Activated CD4-positive, alpha-beta T cell treated with anti-CD3 and anti-CD28 coated beads, Interleukin-2, amount 10 ng/mL, durations not matched to agents 24 days and 14 days (primary cell): ENCODE measurements at regions not wholly inside any gene's neighbourhood (a gene's known extent, or its start where the extent isn't known, plus 50 kb on each side); places are given as distances from the start of the nearest gene placed in this dataset.

Source experiments
- DNase-seq: peaks from one replicate; pipeline ENCODE4 v3.0.0; 2022
- H3K27ac Mint-ChIP-seq: one replicate; pipeline ENCODE4 v1.8.0; 2022; ENCODE audit warnings: mild to moderate bottlenecking, mixed read lengths
- H3K27me3 Mint-ChIP-seq: one replicate; pipeline ENCODE4 v1.8.0; 2022; ENCODE audit warnings: mixed read lengths
- H3K36me3 Mint-ChIP-seq: one replicate; pipeline ENCODE4 v1.8.0; 2022; ENCODE audit warnings: low read depth, mild to moderate bottlenecking, mixed read lengths
- H3K4me1 Mint-ChIP-seq: one replicate; pipeline ENCODE4 v1.8.0; 2021; ENCODE audit warnings: mixed read lengths
- H3K4me3 Mint-ChIP-seq: one replicate; pipeline ENCODE4 v1.8.0; 2022; ENCODE audit warnings: mild to moderate bottlenecking, moderate library complexity, mixed read lengths
- H3K9me3 Mint-ChIP-seq: one replicate; pipeline ENCODE4 v1.8.0; 2021; ENCODE audit warnings: mixed read lengths
- intact Hi-C: fragments of 100-400 bp; cut with micrococcal nuclease; formaldehyde crosslinking; loops from one replicate; pipeline ENCODE4 v1.15.1; 2023

GRCh38 chr4:177103619-177104018, 206.1 kb upstream of the NEIL3 start:
- no peaks in the 10 kb centered on the region for H3K4me1 Mint-ChIP-seq
- intact Hi-C loops: no loop called here
- no peak overlapping the region for H3K27ac Mint-ChIP-seq
- H3K36me3 Mint-ChIP-seq: no peaks in the 10 kb centered on the region
- H3K27me3 Mint-ChIP-seq: no peaks in the 10 kb centered on the region
- H3K4me3 Mint-ChIP-seq: no peak overlapping the region
- H3K9me3 Mint-ChIP-seq: no peaks in the 10 kb centered on the region
- no peak for DNase-seq

GRCh38 chr4:177105536-177105935, 204.1 kb upstream of the NEIL3 start:
- Mint-ChIP-seq H3K4me1 (no peaks in the 10 kb centered on the region), H3K27ac (no peak overlapping the region), H3K36me3 (no peaks in the 10 kb centered on the region), H3K27me3 (no peaks in the 10 kb centered on the region), H3K4me3 (no peak overlapping the region), H3K9me3 (no peaks in the 10 kb centered on the region)
- DNase-seq: no peak
- intact Hi-C loops: no loop called here

GRCh38 chr4:177107288-177107921, 202.3 kb upstream of the NEIL3 start:
- no peaks in the 10 kb centered on the region for H3K27me3 Mint-ChIP-seq
- DNase-seq: no peak
- H3K9me3 Mint-ChIP-seq: no peaks in the 10 kb centered on the region
- no peak overlapping the region for H3K27ac Mint-ChIP-seq
- no peaks in the 10 kb centered on the region for H3K4me1 Mint-ChIP-seq
- intact Hi-C loops: no loop called here
- H3K4me3 Mint-ChIP-seq: no peak overlapping the region
- no peaks in the 10 kb centered on the region for H3K36me3 Mint-ChIP-seq

GRCh38 chr4:177108708-177109107, 201.0 kb upstream of the NEIL3 start:
- intact Hi-C loops: no loop called here
- Mint-ChIP-seq H3K27me3 (no peaks in the 10 kb centered on the region), H3K4me3 (no peak overlapping the region), H3K36me3 (no peaks in the 10 kb centered on the region), H3K9me3 (no peaks in the 10 kb centered on the region), H3K27ac (no peak overlapping the region), H3K4me1 (no peaks in the 10 kb centered on the region)
- no peak for DNase-seq

GRCh38 chr4:177109769-177110168, 199.9 kb upstream of the NEIL3 start:
- DNase-seq: no peak
- Mint-ChIP-seq H3K36me3 (no peaks in the 10 kb centered on the region), H3K27ac (no peak overlapping the region), H3K4me3 (no peak overlapping the region), H3K9me3 (no peaks in the 10 kb centered on the region), H3K27me3 (no peaks in the 10 kb centered on the region), H3K4me1 (no peaks in the 10 kb centered on the region)
- intact Hi-C loops: no loop called here

GRCh38 chr4:177116161-177116560, 193.5 kb upstream of the NEIL3 start:
- no peaks in the 10 kb centered on the region for H3K9me3 Mint-ChIP-seq
- H3K27ac Mint-ChIP-seq: no peak overlapping the region
- no peak for DNase-seq
- intact Hi-C loops: no loop called here
- H3K4me3 Mint-ChIP-seq: no peak overlapping the region
- H3K27me3 Mint-ChIP-seq: no peaks in the 10 kb centered on the region
- no peaks in the 10 kb centered on the region for H3K4me1 Mint-ChIP-seq
- H3K36me3 Mint-ChIP-seq: no peaks in the 10 kb centered on the region

- DNase-seq: no peak
- H3K27ac Mint-ChIP-seq: no peak overlapping the region
- no peaks in the 10 kb centered on the region for H3K36me3 Mint-ChIP-seq
- H3K9me3 Mint-ChIP-seq: no peaks in the 10 kb centered on the region
- H3K4me1 Mint-ChIP-seq: no peaks in the 10 kb centered on the region
- H3K27me3 Mint-ChIP-seq: no peaks in the 10 kb centered on the region
- no peak overlapping the region for H3K4me3 Mint-ChIP-seq
- intact Hi-C loops: no loop called here
These were observed 192.4 kb upstream of the NEIL3 start for GRCh38 chr4:177117256-177117655.

- H3K4me1 Mint-ChIP-seq: no peaks in the 10 kb centered on the region
- no peaks in the 10 kb centered on the region for H3K27me3 Mint-ChIP-seq
- DNase-seq: no peak
- H3K36me3 Mint-ChIP-seq: no peaks in the 10 kb centered on the region
- intact Hi-C loops: no loop called here
- no peak overlapping the region for H3K4me3 Mint-ChIP-seq
- H3K27ac Mint-ChIP-seq: no peak overlapping the region
- no peaks in the 10 kb centered on the region for H3K9me3 Mint-ChIP-seq
These were observed 191.1 kb upstream of the NEIL3 start for GRCh38 chr4:177118596-177118995.

- Mint-ChIP-seq H3K27me3 (no peaks in the 10 kb centered on the region), H3K36me3 (no peaks in the 10 kb centered on the region), H3K9me3 (no peaks in the 10 kb centered on the region), H3K27ac (no peak overlapping the region), H3K4me3 (no peak overlapping the region), H3K4me1 (no peaks in the 10 kb centered on the region)
- DNase-seq: no peak
- intact Hi-C loops: no loop called here
These were observed 190.6 kb upstream of the NEIL3 start for GRCh38 chr4:177119021-177119471.

- Mint-ChIP-seq H3K9me3 (no peaks in the 10 kb centered on the region), H3K36me3 (no peaks in the 10 kb centered on the region), H3K27ac (no peak overlapping the region), H3K4me1 (no peaks in the 10 kb centered on the region), H3K27me3 (no peaks in the 10 kb centered on the region), H3K4me3 (no peak overlapping the region)
- intact Hi-C loops: no loop called here
- DNase-seq: no peak
These were observed 190.0 kb upstream of the NEIL3 start for GRCh38 chr4:177119691-177120090.

- Mint-ChIP-seq H3K4me3 (no peak overlapping the region), H3K27me3 (no peaks in the 10 kb centered on the region), H3K36me3 (no peaks in the 10 kb centered on the region), H3K9me3 (peaks cover 4% of the 10 kb centered on the region), H3K4me1 (no peaks in the 10 kb centered on the region), H3K27ac (no peak overlapping the region)
- no peak for DNase-seq
- intact Hi-C loops: no loop called here
These were observed 185.9 kb upstream of the NEIL3 start for GRCh38 chr4:177123811-177124210.

- intact Hi-C loops: no loop called here
- no peak overlapping the region for H3K27ac Mint-ChIP-seq
- no peaks in the 10 kb centered on the region for H3K27me3 Mint-ChIP-seq
- no peak for DNase-seq
- H3K9me3 Mint-ChIP-seq: peaks cover 4% of the 10 kb centered on the region
- no peak overlapping the region for H3K4me3 Mint-ChIP-seq
- H3K36me3 Mint-ChIP-seq: no peaks in the 10 kb centered on the region
- H3K4me1 Mint-ChIP-seq: no peaks in the 10 kb centered on the region
These were observed 185.2 kb upstream of the NEIL3 start for GRCh38 chr4:177124349-177125064.

- Mint-ChIP-seq H3K4me3 (no peak overlapping the region), H3K36me3 (no peaks in the 10 kb centered on the region), H3K4me1 (no peaks in the 10 kb centered on the region), H3K9me3 (peaks cover 4% of the 10 kb centered on the region), H3K27ac (no peak overlapping the region), H3K27me3 (no peaks in the 10 kb centered on the region)
- intact Hi-C loops: no loop called here
- DNase-seq: no peak
These were observed 184.0 kb upstream of the NEIL3 start for GRCh38 chr4:177125656-177126055.

GRCh38 chr4:177127658-177128057, 182.0 kb upstream of the NEIL3 start:
- no peak for DNase-seq
- no peak overlapping the region for H3K27ac Mint-ChIP-seq
- no peaks in the 10 kb centered on the region for H3K36me3 Mint-ChIP-seq
- H3K27me3 Mint-ChIP-seq: no peaks in the 10 kb centered on the region
- peaks cover 4% of the 10 kb centered on the region for H3K9me3 Mint-ChIP-seq
- intact Hi-C loops: no loop called here
- H3K4me3 Mint-ChIP-seq: no peak overlapping the region
- no peaks in the 10 kb centered on the region for H3K4me1 Mint-ChIP-seq

GRCh38 chr4:177128306-177128705, 181.4 kb upstream of the NEIL3 start:
- no peaks in the 10 kb centered on the region for H3K4me1 Mint-ChIP-seq
- H3K27ac Mint-ChIP-seq: no peak overlapping the region
- no peak overlapping the region for H3K4me3 Mint-ChIP-seq
- H3K27me3 Mint-ChIP-seq: no peaks in the 10 kb centered on the region
- no peaks in the 10 kb centered on the region for H3K36me3 Mint-ChIP-seq
- no peak for DNase-seq
- H3K9me3 Mint-ChIP-seq: peaks cover 4% of the 10 kb centered on the region
- intact Hi-C loops: no loop called here
